ENCODE measurements at regions not wholly inside any gene's neighbourhood (a gene's known extent, or its start where the extent isn't known, plus 50 kb on each side); places are given as distances from the start of the nearest gene placed in this dataset.
A peak's percentile ranks its signal among the peaks of the same experiment; 100 is the strongest.

DNA sequence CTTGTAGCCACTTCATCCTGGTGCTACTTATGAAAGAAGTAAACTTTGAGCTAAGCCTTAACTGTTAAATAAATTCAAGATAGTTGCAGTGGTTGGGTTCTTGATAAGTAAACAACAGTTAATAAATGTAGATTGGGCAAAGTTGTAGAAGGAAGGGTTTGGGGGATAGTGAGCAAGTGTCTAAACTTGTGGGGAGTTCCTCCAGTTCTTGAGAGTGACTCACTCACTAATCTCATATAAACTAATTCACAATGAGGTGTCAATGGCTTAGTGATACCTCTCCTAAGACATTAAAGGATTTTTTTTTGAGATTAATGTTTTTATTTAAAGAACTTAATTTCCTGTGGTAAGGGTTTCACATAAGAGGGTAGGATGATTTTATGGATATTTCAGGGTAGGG is 507.4 kb downstream of the BMP2 start:
- Histone ChIP-seq H4K8ac (ENCODE audit: low read length) (no peak overlapping the region), H3K18ac (ENCODE audit: low read depth in 1 of 2, low read length in 2 of 2) (no peak overlapping the region), H2AFZ (ENCODE audit: low read depth, low read length) (no peak overlapping the region), H3K4me2 (ENCODE audit: low read length, poor library complexity, severe bottlenecking) (no peak overlapping the region), H2BK12ac (ENCODE audit: low read length in 2 of 2) (no peak overlapping the region), H3K9me3 (ENCODE audit: control insufficient read depth, low read length) (no peaks in the 10 kb centered on the region), H3K23ac (ENCODE audit: low read length in 2 of 2) (no peak overlapping the region), H3K9ac (ENCODE audit: low read length) (no peak overlapping the region), H4K91ac (ENCODE audit: low read length) (no peak overlapping the region), H3K36me3 (ENCODE audit: control insufficient read depth in 1 of 2, insufficient read depth in 2 of 2, low read depth in 1 of 2, low read length in 2 of 2) (no peaks in the 10 kb centered on the region), H2AK5ac (ENCODE audit: low read length, severe bottlenecking) (no peak overlapping the region), H3K14ac (ENCODE audit: low read length in 2 of 2) (no peak overlapping the region), H3K4ac (ENCODE audit: low read depth in 1 of 2, low read length in 2 of 2) (no peak overlapping the region), H3K4me3 (ENCODE audit: insufficient read depth in 1 of 2, low read depth in 1 of 2, low read length in 2 of 2) (no peak overlapping the region), H2BK5ac (ENCODE audit: low read depth, low read length, poor library complexity, severe bottlenecking) (no peak overlapping the region), H2BK15ac (ENCODE audit: low read depth, poor library complexity, severe bottlenecking) (no peak overlapping the region), H3K27me3 (ENCODE audit: control insufficient read depth in 1 of 2, insufficient read depth in 1 of 2, low read length in 2 of 2) (peaks cover 0 to 4% of the 10 kb centered on the region in 2 experiments), H3K27ac (ENCODE audit: low read length, poor library complexity, severe bottlenecking) (no peak overlapping the region), H3K79me1 (replicated peaks; ENCODE audit: low read length, poor library complexity, severe bottlenecking) (no peaks in the 10 kb centered on the region), H2BK120ac (ENCODE audit: low read depth, low read length) (no peak overlapping the region), H3K4me1 (ENCODE audit: control insufficient read depth, insufficient read depth, low read depth, low read length) (no peaks in the 10 kb centered on the region)
- no peak for DNase-seq

DNA sequence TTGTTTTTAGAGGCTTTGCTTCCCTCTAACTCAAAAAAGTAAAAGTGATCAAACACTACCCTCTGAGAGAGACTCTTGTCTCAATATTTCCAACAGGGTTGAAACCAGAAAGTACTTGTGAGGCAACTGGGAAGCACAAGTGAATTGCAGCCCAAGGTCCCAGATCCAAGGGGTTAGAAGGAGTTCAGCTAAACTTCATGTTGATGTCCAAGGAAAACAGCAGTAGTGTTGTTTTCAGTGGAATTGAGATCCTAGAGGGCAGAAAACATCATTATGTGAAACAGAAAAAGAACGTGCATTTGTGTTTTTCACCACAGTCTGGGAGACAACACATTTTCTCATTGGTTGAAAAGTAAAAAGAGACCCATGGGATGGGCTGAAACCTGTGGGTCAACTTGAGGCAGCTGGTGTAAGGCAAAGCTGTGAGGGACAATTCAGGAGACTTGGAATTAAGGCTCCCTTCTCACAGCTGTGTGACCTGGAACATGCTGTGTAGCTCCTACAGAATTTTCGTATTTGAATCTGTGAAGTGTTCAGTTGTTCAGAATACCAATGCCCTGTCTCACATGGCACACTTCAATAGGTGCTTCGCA is 508.3 kb downstream of the BMP2 start:
- no peak overlapping the region for H2BK12ac ChIP-seq (ENCODE audit: low read length in 2 of 2)
- no peak overlapping the region for H2BK15ac ChIP-seq (ENCODE audit: low read depth, poor library complexity, severe bottlenecking)
- H3K9ac ChIP-seq (ENCODE audit: low read length), result no peak overlapping the region
- H2AK5ac ChIP-seq (ENCODE audit: low read length, severe bottlenecking), result no peak overlapping the region
- no peak overlapping the region for H2BK5ac ChIP-seq (ENCODE audit: low read depth, low read length, poor library complexity, severe bottlenecking)
- H3K4me3 ChIP-seq (ENCODE audit: insufficient read depth in 1 of 2, low read depth in 1 of 2, low read length in 2 of 2), result no peak overlapping the region
- no peak overlapping the region for H3K27ac ChIP-seq (ENCODE audit: low read length, poor library complexity, severe bottlenecking)
- H2AFZ ChIP-seq (ENCODE audit: low read depth, low read length), result no peak overlapping the region
- H3K9me3 ChIP-seq (ENCODE audit: control insufficient read depth, low read length), result no peaks in the 10 kb centered on the region
- WGBS, result 78% methylated on average over 3 of the region's 3 CpGs
- no peak overlapping the region for H3K18ac ChIP-seq (ENCODE audit: low read depth in 1 of 2, low read length in 2 of 2)
- no peak overlapping the region for H2BK120ac ChIP-seq (ENCODE audit: low read depth, low read length)
- no peak overlapping the region for H3K4me2 ChIP-seq (ENCODE audit: low read length, poor library complexity, severe bottlenecking)
- peaks cover 0 to 4% of the 10 kb centered on the region in 2 experiments for H3K27me3 ChIP-seq (ENCODE audit: control insufficient read depth in 1 of 2, insufficient read depth in 1 of 2, low read length in 2 of 2)
- H3K79me1 ChIP-seq (replicated peaks; ENCODE audit: low read length, poor library complexity, severe bottlenecking), result no peaks in the 10 kb centered on the region
- no peak overlapping the region for H3K23ac ChIP-seq (ENCODE audit: low read length in 2 of 2)
- H3K14ac ChIP-seq (ENCODE audit: low read length in 2 of 2), result no peak overlapping the region
- H3K4ac ChIP-seq (ENCODE audit: low read depth in 1 of 2, low read length in 2 of 2), result no peak overlapping the region
- no peaks in the 10 kb centered on the region for H3K4me1 ChIP-seq (ENCODE audit: control insufficient read depth, insufficient read depth, low read depth, low read length)
- no peak overlapping the region for H4K91ac ChIP-seq (ENCODE audit: low read length)
- DNase-seq, result no peak
- no peak overlapping the region for H4K8ac ChIP-seq (ENCODE audit: low read length)
- H3K36me3 ChIP-seq (ENCODE audit: control insufficient read depth in 1 of 2, insufficient read depth in 2 of 2, low read depth in 1 of 2, low read length in 2 of 2), result no peaks in the 10 kb centered on the region

DNA sequence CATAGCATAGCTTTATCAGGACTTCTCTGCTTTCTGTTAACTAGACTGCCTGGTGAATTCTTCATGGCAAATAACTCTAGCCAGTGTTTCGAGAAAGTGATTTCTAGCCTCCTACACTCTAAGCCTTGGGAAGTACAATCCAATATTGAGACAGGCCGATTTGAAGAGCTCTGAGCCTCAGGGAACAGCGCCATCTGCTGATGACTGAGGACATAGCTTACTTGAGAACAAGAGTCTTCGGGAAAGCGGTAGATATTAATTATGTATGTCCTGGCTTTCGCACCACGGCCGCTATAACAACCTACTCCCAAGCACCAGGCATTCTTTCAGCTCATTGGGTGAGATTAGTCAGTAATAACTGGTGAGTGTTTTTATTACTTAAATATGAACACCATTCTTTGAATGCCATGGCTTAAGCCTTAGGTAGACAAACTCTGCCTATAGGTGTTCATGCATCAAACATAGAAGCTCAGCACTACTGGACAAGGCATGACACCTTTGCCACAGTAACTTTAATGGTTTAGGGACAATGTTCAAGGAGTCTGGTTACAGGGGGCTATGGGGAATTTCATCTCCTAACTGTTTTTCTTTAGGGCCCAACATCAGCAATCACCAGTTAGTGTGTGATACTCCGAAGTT is 518.6 kb downstream of the BMP2 start:
- peak; percentile 75 for DNase-seq
- Histone ChIP-seq H3K4me3 (ENCODE audit: insufficient read depth in 1 of 2, low read depth in 1 of 2, low read length in 2 of 2) (no peak overlapping the region), H3K23ac (ENCODE audit: low read length in 2 of 2) (no peak overlapping the region), H3K27ac (ENCODE audit: low read length, poor library complexity, severe bottlenecking) (no peak overlapping the region), H4K8ac (ENCODE audit: low read length) (no peak overlapping the region), H3K9ac (ENCODE audit: low read length) (peak overlapping the region; percentile 31), H3K4me1 (ENCODE audit: control insufficient read depth, insufficient read depth, low read depth, low read length) (no peaks in the 10 kb centered on the region), H3K4me2 (ENCODE audit: low read length, poor library complexity, severe bottlenecking) (no peak overlapping the region), H2BK5ac (ENCODE audit: low read depth, low read length, poor library complexity, severe bottlenecking) (no peak overlapping the region), H3K36me3 (ENCODE audit: control insufficient read depth in 1 of 2, insufficient read depth in 2 of 2, low read depth in 1 of 2, low read length in 2 of 2) (no peaks in the 10 kb centered on the region), H2BK15ac (ENCODE audit: low read depth, poor library complexity, severe bottlenecking) (no peak overlapping the region), H3K18ac (ENCODE audit: low read depth in 1 of 2, low read length in 2 of 2) (no peak overlapping the region), H3K4ac (ENCODE audit: low read depth in 1 of 2, low read length in 2 of 2) (no peak overlapping the region), H3K79me1 (replicated peaks; ENCODE audit: low read length, poor library complexity, severe bottlenecking) (no peaks in the 10 kb centered on the region), H4K91ac (ENCODE audit: low read length) (no peak overlapping the region), H3K14ac (ENCODE audit: low read length in 2 of 2) (no peak overlapping the region), H2AK5ac (ENCODE audit: low read length, severe bottlenecking) (no peak overlapping the region), H2BK120ac (ENCODE audit: low read depth, low read length) (no peak overlapping the region), H2AFZ (ENCODE audit: low read depth, low read length) (no peak overlapping the region), H3K27me3 (ENCODE audit: control insufficient read depth in 1 of 2, insufficient read depth in 1 of 2, low read length in 2 of 2) (peaks cover 0 to 5% of the 10 kb centered on the region in 2 experiments), H3K9me3 (ENCODE audit: control insufficient read depth, low read length) (no peaks in the 10 kb centered on the region), H2BK12ac (ENCODE audit: low read length in 2 of 2) (no peak overlapping the region)
- 30% methylated on average over 4 of the region's 9 CpGs for WGBS

DNA sequence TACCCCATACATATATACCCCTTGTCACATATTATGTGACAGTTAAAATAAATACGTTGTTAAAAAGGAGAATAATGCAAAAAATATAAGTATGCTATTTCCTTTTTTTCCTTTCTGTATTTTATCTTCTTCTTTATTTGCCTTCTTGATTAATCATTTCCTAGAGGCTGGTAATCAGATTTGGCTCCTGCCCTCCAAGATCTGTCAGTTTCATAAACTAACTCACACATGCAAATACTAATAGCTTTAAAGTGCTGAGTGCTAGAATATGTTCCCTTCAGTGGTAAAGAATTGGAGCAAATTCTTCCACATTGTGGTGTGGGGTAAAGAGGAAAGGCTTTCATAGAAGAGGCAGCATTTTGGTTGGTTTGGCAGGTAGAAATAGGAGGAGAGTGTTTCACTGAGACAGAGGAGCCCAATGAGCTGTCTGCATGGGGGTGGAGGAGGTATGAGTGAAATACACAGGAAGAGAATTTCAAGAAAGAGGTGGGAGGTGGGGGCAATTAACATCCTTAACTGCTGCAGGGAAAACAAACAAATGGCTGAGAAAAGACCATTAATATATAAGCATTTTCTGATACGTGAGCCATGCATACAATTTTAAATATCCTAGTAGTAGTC is 523.9 kb downstream of the BMP2 start:
- no peak overlapping the region for H3K18ac ChIP-seq (ENCODE audit: low read depth in 1 of 2, low read length in 2 of 2)
- no peaks in the 10 kb centered on the region for H3K4me1 ChIP-seq (ENCODE audit: control insufficient read depth, insufficient read depth, low read depth, low read length)
- no peaks in the 10 kb centered on the region for H3K9me3 ChIP-seq (ENCODE audit: control insufficient read depth, low read length)
- H4K91ac ChIP-seq (ENCODE audit: low read length), result no peak overlapping the region
- no peak overlapping the region for H2BK12ac ChIP-seq (ENCODE audit: low read length in 2 of 2)
- no peaks in the 10 kb centered on the region for H3K79me1 ChIP-seq (replicated peaks; ENCODE audit: low read length, poor library complexity, severe bottlenecking)
- no peak overlapping the region for H2AFZ ChIP-seq (ENCODE audit: low read depth, low read length)
- H2BK5ac ChIP-seq (ENCODE audit: low read depth, low read length, poor library complexity, severe bottlenecking), result no peak overlapping the region
- no peak overlapping the region for H2BK15ac ChIP-seq (ENCODE audit: low read depth, poor library complexity, severe bottlenecking)
- no peak for DNase-seq
- H3K4me2 ChIP-seq (ENCODE audit: low read length, poor library complexity, severe bottlenecking), result no peak overlapping the region
- no peaks in the 10 kb centered on the region for H3K36me3 ChIP-seq (ENCODE audit: control insufficient read depth in 1 of 2, insufficient read depth in 2 of 2, low read depth in 1 of 2, low read length in 2 of 2)
- no peak overlapping the region for H3K4me3 ChIP-seq (ENCODE audit: insufficient read depth in 1 of 2, low read depth in 1 of 2, low read length in 2 of 2)
- H3K14ac ChIP-seq (ENCODE audit: low read length in 2 of 2), result no peak overlapping the region
- H3K27me3 ChIP-seq (ENCODE audit: control insufficient read depth in 1 of 2, insufficient read depth in 1 of 2, low read length in 2 of 2), result peaks cover 0 to 5% of the 10 kb centered on the region in 2 experiments
- H2BK120ac ChIP-seq (ENCODE audit: low read depth, low read length), result no peak overlapping the region
- H2AK5ac ChIP-seq (ENCODE audit: low read length, severe bottlenecking), result no peak overlapping the region
- H3K4ac ChIP-seq (ENCODE audit: low read depth in 1 of 2, low read length in 2 of 2), result no peak overlapping the region
- H4K8ac ChIP-seq (ENCODE audit: low read length), result no peak overlapping the region
- no peak overlapping the region for H3K9ac ChIP-seq (ENCODE audit: low read length)
- H3K27ac ChIP-seq (ENCODE audit: low read length, poor library complexity, severe bottlenecking), result no peak overlapping the region
- no peak overlapping the region for H3K23ac ChIP-seq (ENCODE audit: low read length in 2 of 2)
- no CpG with 5 or more reads among the region's 2 CpGs for WGBS
